HG03066 (cell line): ENCODE measurements at regions not wholly inside any gene's neighbourhood (a gene's known extent, or its start where the extent isn't known, plus 50 kb on each side); places are given as distances from the start of the nearest gene placed in this dataset.
"Not testable (repeated sequence)": the region's sequence is repeated elsewhere in the genome, so short reads cannot be mapped to it uniquely, and the experiment has no call there.

ENCODE experiments used
- ATAC-seq: cut with Tn5 transposase; IDR thresholded peaks from one replicate; pipeline ENCODE4 v1.9.1; 2021; ENCODE audit warnings: low read depth; ENCODE audit not compliant: unreplicated experiment

DNA sequence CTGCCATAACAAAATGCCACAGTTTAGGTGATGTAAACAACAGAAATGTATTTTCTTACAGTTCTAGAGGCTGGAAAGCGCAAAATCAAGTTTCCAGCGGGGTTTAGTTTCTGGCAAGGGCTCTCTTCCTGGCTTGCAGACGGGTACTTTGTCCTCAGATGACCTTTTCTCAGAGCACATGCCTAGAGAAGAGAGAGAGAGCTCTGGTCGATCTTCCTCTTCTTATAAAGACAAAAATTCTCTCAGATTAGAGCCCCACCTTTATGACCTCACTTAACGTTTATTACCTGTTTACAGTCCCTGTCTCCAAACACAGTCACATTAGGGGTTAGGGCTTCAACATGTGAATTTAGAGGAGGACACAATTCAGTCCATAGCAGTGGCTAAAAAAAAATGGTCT lies 119.7 kb downstream of the CETN3 start:
- ATAC-seq = no peak

DNA sequence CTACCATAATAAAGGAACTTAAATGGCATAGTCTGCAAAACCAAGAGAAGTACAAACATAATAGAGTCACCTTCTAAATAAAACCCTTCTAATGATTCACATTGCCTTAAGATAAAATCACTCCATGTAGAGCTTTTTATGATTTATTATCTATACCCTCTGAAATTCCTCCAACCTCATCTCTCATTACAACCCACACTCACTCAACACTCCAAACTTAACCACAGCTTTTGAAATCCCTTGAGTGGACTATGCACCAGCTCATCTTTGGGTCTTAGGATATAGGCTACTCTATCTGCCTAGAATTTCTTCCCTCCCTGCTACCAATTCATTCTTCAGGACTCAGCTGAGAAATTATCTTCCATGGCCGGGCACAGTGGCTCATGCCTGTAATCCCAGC lies 122.5 kb downstream of the CETN3 start:
- ATAC-seq = no peak

GRCh38 chr5:90285581-90285980 lies 124.0 kb downstream of the CETN3 start:
- ATAC-seq = no peak

DNA sequence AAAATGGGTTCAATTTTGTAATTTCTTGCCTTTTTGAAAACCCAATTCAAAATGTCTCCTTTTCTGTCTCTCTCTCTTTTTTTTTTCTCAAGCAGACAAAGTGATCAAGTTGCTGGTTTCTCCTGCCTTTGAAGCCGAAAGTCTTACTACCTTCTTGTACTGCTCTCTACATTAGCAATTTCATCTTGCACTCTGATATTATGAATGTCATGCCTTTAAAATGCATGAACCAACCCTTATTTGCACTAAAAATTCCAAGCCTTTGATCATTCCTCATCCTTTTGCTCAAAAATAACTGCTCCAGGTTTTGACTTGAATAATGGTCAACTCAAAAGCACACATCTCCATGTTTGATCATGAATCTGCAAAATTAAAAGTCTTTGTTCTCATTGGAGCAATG lies 125.2 kb downstream of the CETN3 start:
- no peak for ATAC-seq

- ATAC-seq = no peak
These were observed 130.5 kb downstream of the CETN3 start for GRCh38 chr5:90279091-90279490.

- ATAC-seq = no peak
These were observed 135.3 kb downstream of the CETN3 start for GRCh38 chr5:90274216-90274615.

DNA sequence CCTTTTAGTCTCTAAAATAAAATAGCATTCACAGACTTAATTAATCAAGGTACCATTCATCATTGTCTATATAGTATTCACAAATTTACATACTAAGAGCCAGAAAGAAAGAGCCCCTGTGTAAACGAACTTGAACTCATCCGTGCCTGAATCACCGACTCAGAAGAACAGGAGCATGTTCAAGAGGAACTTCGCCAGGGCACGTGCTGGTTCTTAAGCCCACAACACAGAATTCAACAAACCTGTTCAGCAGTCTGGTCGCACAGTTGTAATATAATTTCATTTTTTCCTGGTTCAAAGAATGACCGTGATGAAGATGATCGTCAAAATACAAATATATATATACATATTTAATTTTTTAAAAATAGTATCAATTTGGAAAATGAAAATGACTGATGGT lies 141.9 kb downstream of the CETN3 start:
- ATAC-seq = no peak

DNA sequence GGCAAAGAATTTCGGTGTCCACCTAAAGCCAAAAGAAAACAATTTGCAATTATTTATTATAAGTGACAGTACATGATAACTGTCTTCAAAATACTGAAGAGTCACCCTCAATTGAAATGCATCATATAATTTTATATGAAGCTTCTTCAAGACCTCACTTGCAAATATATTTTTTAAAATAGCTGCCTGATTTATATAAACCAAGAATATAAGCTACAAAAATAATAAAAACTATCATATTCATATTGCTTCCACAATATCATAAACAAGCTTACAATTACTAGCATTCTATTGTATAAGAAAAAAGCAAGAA lies 144.1 kb downstream of the CETN3 start:
- no peak for ATAC-seq

DNA sequence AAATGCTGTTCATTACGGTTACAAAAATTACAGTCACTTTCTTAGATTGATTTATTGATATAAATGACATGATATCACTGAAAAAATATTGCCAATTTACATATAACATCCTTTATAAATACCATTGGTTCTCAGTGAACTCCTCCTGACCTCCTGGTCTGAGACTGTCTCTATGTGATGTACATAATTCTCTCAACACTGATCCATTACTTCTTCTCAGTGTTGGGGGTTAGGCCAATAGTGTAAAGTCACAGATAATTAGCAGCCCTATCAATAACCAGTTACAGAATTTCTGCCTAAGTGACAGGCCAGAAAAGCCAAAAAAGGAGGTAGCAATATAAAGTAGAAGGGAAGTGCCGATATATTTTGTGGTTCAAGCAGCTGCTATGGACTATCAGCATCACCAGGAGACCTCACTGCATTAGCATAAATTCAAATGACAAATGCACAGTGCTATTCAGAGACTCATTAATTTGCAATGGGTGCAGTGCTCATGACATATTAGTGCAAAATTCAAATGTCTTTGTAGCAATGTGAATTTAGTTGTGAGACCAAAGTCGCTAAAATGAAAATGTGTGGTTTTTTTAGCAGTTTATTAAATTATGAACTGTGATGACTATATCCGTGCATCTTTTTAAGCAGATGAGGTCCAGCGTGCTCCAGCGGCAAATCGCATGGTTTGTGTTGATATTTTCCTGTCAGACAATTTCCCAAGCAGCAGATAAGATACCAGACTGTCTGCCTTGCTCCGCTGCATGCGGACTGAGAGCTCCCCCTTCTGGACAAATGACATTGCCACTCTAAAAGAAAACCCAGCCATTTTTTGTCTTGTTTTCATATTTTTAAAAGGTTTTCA lies 144.6 kb downstream of the CETN3 start:
- ATAC-seq = no peak

DNA sequence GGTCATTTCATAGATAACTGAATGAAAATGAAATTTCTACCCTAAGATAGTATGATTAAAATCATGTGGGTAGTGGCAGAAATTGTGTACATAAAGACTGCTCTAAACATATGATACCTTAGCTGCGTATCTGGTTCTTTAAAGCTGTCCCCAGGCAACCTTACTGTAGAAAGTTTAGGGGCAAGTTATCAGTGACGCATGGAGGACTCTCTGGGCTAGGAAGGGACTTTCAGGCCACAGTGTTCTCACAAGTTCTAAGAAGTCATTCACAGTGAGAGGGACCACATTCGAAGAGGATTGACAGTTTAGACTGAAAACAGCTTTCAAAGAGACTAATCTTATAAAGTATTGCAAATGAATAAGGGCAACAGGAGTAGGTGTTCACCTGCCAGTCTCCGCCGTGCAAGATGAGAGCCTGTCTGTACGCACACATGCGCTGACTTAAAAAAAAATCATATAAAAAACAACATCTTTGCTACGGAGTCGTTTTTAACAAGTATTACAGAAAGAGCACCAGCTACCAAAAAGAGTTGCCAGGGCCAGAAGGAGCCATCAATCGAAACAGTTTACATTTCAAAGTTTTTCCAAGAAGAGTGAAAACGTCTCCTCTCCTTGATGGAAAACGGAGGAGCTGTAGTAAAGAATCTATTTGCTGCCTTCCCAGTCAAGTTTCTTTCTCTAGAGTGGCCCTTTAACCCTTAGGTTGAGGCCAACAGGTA lies 146.3 kb downstream of the CETN3 start:
- ATAC-seq = no peak

- no peak for ATAC-seq
These were observed 158.1 kb downstream of the CETN3 start for GRCh38 chr5:90251447-90251846.

GRCh38 chr5:90248640-90249039 lies 160.9 kb downstream of the CETN3 start:
- no peak for ATAC-seq

DNA sequence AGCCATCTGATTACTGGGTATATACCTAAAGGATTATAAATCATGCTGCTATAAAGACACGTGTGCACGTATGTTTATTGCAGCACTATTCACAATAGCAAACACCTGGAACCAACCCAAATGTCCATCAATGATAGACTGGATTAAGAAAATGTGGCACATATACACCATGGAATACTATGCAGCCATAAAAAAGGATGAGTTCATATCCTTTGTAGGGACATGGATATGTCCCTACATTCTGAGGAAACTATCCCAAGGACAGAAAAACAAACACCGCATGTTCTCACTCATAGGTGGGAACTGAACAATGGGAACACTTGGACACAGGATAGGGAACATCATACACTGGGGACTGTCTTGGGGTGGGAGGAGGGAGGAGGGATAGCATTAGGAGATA lies 165.7 kb downstream of the CETN3 start:
- not testable (repeated sequence) for ATAC-seq

GRCh38 chr5:90233476-90233875 lies 176.1 kb downstream of the CETN3 start:
- ATAC-seq = no peak

GRCh38 chr5:90231688-90232087 lies 177.9 kb downstream of the CETN3 start:
- ATAC-seq = no peak

DNA sequence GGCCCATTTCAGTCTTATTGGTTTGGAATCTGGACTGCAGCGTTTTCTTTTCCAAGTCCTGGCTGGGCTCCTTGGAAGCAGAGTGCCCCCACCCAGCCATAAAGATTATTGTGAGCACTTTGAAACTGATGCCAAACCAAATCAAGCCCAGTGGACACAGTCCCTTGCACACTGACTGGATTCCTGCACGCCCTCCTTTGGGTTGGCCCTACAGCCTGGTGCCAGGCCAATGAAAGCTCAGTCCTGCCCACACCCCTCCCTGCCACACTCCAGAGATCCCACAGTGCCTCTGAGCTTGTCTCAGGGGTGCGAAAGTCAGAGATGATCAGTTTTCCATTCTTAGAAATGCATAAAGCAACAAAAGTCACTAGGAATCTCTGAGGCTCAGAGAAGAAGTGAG lies 181.9 kb downstream of the CETN3 start:
- ATAC-seq = no peak

DNA sequence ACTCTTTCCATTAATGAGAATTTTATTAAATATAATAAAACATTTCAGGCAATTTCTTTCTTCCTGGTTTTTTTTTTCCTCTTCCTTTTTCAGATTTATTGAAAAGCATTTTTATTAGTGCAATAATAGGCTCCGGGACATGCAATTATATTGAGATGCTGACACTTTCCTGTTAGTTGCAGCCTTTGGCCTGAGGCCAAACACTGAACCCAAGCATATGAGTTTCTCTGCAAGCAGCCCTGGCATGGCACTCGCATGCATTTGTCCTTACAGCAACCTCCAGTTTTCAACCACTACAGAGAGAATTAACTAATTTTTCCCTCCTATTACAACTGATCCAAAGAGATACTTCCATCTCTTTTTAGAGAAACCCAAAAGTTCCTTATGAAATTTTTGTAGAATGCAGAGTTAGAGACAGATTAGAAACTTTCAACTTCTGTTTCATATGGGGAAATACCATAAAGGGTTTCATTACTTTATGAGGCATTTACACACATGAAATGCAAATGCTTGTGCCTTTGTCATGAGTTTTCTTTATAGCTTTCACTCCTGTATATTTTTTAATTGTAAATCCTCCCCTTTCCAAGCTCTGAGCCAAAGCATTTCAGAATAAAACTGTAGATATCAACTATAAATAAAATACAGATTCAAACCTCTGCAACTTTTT lies 183.0 kb downstream of the CETN3 start:
- no peak for ATAC-seq

- no peak for ATAC-seq
These were observed 185.2 kb downstream of the CETN3 start for GRCh38 chr5:90224342-90224741.

DNA sequence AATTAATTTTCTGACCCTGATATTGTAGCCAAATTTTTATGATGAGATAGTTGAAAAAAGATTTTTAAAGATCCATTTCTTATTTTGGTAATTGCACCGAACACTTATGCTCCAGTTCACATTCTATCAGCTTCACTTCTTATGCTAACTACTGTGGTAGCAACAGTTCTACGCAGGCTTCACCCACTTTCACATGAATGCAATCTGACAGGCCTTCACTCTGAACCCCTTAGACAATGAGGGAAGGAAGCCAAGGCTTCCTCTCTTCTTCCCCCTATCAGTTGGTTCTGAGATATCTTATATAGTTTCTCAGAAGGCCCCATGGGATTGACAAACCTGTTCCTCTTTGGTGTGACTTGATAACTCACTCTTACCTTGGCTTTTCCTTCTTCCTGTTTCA lies 185.8 kb downstream of the CETN3 start:
- no peak for ATAC-seq

DNA sequence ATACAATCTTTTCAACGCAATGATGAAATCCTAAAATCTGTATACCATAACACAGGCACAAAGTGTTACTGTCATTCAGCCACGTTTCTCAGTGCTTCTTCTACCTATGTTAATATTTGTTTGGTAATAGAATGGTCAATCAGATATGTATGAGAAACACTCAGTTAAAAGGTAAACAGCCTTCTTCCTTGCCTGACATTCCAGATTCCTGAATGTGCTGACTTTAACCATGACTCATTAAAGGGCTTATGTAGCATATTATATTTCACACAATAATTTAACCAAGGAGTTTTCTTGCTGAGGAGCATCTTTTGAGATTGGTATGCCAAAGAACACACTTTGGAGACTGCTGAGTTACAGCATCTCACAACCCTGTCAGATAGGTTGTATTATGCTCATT lies 187.6 kb downstream of the CETN3 start:
- ATAC-seq = no peak

DNA sequence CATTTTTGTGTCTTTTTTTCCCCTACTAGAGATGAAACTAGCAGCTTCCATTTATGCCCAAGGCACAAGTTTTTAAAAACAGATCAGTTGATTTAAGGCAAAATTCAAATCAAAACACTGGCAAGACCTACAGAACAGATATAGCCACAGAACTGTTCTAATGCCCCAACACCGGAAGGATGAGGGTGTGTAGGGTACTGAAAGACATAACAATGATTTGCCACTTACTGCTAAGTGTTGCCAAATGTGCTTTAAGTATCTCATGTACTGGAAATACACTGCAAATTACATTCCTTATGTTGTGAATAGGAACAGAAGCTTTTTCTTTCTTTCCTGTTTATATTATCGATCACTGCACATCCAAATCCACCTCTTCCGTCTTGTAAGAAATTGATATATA lies 189.0 kb downstream of the CETN3 start:
- ATAC-seq = no peak

GRCh38 chr5:90214991-90215390 lies 194.6 kb downstream of the CETN3 start:
- no peak for ATAC-seq
